ENCODE measurements at regions not wholly inside any gene's neighbourhood (a gene's known extent, or its start where the extent isn't known, plus 50 kb on each side); places are given as distances from the start of the nearest gene placed in this dataset.

DNA sequence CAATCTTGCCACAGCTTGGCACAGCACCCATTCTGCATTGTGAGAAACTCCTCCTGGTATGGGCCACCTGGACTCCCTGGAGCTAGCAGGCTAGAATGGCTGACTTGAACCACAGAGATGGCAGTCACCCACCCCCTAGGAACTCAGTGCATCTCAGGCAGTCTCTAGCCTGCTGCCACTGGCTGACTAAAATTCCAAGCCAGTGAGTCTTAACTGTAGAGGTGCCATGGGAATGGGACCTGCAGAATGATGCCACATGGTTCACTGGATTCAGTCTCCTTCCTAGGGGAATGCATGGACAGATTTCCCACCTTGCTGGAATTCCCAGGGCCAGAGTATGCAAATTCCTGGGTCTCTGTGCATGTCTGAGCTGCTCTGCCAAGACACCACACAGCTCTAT is 382.9 kb downstream of the MAN2A1 start:
- TF ChIP-seq POLR2A (IDR thresholded peaks at IDR 0.05) = no peak
- TF ChIP-seq, protein P1, sequence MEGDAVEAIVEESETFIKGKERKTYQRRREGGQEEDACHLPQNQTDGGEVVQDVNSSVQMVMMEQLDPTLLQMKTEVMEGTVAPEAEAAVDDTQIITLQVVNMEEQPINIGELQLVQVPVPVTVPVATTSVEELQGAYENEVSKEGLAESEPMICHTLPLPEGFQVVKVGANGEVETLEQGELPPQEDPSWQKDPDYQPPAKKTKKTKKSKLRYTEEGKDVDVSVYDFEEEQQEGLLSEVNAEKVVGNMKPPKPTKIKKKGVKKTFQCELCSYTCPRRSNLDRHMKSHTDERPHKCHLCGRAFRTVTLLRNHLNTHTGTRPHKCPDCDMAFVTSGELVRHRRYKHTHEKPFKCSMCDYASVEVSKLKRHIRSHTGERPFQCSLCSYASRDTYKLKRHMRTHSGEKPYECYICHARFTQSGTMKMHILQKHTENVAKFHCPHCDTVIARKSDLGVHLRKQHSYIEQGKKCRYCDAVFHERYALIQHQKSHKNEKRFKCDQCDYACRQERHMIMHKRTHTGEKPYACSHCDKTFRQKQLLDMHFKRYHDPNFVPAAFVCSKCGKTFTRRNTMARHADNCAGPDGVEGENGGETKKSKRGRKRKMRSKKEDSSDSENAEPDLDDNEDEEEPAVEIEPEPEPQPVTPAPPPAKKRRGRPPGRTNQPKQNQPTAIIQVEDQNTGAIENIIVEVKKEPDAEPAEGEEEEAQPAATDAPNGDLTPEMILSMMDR (IDR thresholded peaks at IDR 0.05) = no peak
